Activated CD4-positive, alpha-beta T cell treated with anti-CD3 and anti-CD28 coated beads for 36 hours (primary cell): ENCODE measurements at regions not wholly inside any gene's neighbourhood (a gene's known extent, or its start where the extent isn't known, plus 50 kb on each side); places are given as distances from the start of the nearest gene placed in this dataset.

Source experiments
- ATAC-seq: fragments of 200-7000 bp; cut with Tn5 transposase; one replicate; pipeline ENCODE4 v1.10.0; 2021; ENCODE audit warnings: mild to moderate bottlenecking, moderate library complexity
- CTCF ChIA-PET: fragments of 350-600 bp; sonication (Branson Sonifier 250); formaldehyde crosslinking; loops from one replicate; lab custom pipeline; 2021; ENCODE audit warnings: antibody characterized with exemption; lab: Charles Lee
- POLR2A ChIA-PET: fragments of 350-600 bp; sonication (Branson Sonifier 250); formaldehyde crosslinking; loops from one replicate; lab custom pipeline; 2021; ENCODE audit warnings: antibody characterized with exemption, inconsistent platforms; lab: Charles Lee
- DNase-seq: peaks from one replicate; pipeline ENCODE4 v3.0.0-alpha.2; 2020
- H3K27ac Mint-ChIP-seq: one replicate; pipeline ENCODE4 v1.8.0; 2021; ENCODE audit warnings: mixed read lengths
- H3K27me3 Mint-ChIP-seq: one replicate; pipeline ENCODE4 v1.8.0; 2021; ENCODE audit warnings: mixed read lengths
- H3K36me3 Mint-ChIP-seq: one replicate; pipeline ENCODE4 v1.8.0; 2021; ENCODE audit warnings: low read depth, mixed read lengths
- H3K4me1 Mint-ChIP-seq: one replicate; pipeline ENCODE4 v1.8.0; 2021; ENCODE audit warnings: mixed read lengths
- H3K4me3 Mint-ChIP-seq: one replicate; pipeline ENCODE4 v1.8.0; 2021; ENCODE audit warnings: mild to moderate bottlenecking, moderate library complexity, mixed read lengths
- H3K9me3 Mint-ChIP-seq: one replicate; pipeline ENCODE4 v1.8.0; 2021; ENCODE audit warnings: low read depth, mixed read lengths
- intact Hi-C, 2 experiments: fragments of 100-400 bp; cut with DNase I in 1 of 2; cut with micrococcal nuclease in 1 of 2; formaldehyde crosslinking; loops; one replicate each; pipeline versions ENCODE4 v1.14.2 to v1.15.1; 2022 to 2024; cut with DNase I, micrococcal nuclease

DNA sequence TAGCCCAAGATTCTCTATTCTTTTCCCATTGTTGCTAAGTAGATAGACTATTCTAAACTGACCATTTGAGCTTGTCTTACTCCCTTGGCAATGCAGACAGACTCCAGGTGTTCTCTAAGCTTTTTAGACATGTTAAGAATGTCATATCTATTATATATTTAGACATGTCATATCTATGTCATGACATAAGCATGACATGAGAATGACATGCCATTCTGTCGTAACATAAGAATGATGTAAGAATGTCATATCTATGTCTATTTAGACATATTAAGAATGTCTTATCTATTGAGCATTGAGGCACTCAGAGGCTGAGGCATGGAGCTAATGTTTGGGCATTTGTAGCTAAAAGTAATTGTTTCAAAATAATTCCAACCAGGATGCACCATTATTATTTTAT is 277.3 kb upstream of the ATP2B1 start:
- no peak for DNase-seq
- ChIA-PET CTCF (interaction anchor here (0.8 to 1.6 kb wide), 4 partner anchors 12 to 96 kb away, joined by 3 to 4 read pairs (median 3); no protein-coding TSS in a partner anchor), POLR2A (no interaction called here)
- no peak overlapping the region for H3K4me3 Mint-ChIP-seq
- no peak for ATAC-seq
- intact Hi-C loops, result no loop called here
- H3K9me3 Mint-ChIP-seq, result no peaks in the 10 kb centered on the region
- H3K27ac Mint-ChIP-seq, result no peak overlapping the region
- H3K4me1 Mint-ChIP-seq, result no peaks in the 10 kb centered on the region
- no peaks in the 10 kb centered on the region for H3K36me3 Mint-ChIP-seq
- no peaks in the 10 kb centered on the region for H3K27me3 Mint-ChIP-seq

DNA sequence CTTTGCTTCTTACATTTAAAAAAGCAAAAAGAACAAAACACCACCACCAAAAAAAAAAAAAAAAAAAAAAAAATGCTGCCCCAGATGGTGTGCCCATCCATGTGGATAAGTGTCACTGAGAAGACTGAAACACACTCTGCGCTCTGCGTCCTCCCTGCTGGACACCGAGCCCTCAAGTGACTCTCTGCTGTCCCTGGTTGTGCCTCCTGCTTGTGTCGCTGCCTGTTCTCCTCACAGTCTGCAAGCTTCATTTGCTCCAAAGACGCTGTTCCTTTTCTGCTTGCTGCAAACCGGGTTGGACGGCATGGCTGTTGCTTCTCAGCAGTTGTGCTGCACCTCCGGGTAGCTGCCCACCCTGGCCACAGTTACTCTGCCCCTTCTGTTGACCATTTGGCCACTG is 276.2 kb upstream of the ATP2B1 start:
- ChIA-PET CTCF (interaction anchor here (1.6 kb wide), 1 partner anchor 11 kb away, joined by 3 read pairs; no protein-coding TSS in a partner anchor), POLR2A (no interaction called here)
- Mint-ChIP-seq H3K9me3 (no peaks in the 10 kb centered on the region), H3K36me3 (no peaks in the 10 kb centered on the region), H3K4me3 (no peak overlapping the region), H3K27ac (no peak overlapping the region), H3K4me1 (no peaks in the 10 kb centered on the region), H3K27me3 (no peaks in the 10 kb centered on the region)
- intact Hi-C loops, result no loop called here
- no peak for DNase-seq
- ATAC-seq, result no peak

DNA sequence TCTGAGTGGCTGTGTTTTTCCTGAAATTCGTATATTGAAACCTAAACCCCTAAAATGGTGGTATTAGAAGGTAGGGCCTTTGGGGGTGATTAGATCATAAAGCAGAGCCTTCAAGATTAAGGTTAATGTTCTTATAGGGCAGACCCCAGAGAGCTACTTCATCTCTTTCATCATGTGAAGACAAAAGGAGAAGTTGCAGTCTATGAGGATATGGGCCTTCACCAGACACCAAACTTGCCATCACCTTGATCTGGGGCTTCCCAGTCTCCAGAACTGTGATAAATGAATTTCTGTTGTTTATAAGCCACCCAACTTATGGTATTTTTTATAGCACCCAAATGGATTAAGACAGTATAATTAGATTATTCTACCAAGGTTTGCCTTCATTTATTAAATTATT is 275.0 kb upstream of the ATP2B1 start:
- CTCF ChIA-PET, result no interaction called here
- no peak overlapping the region for H3K27ac Mint-ChIP-seq

DNA sequence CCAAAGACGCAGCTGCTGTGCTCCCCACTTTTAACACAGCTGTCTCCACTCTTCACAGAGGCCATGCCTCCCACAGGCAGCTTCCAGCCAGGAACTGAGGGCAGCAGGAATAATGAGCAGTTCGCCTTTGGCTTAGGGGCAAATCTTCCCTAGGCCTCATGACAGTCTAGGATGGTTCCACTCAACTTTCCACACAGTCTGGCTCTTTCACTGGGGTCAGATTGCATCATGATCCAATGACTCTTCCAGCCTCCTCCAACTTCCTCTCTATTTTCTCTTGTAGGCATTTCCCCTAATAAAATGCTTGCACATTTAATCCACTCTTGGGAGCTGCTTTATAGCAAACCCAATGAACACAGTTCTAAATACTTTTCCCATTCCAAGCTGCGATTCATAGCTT is 271.6 kb upstream of the ATP2B1 start:
- ATAC-seq (no peak), DNase-seq (no peak)
- intact Hi-C loops, result no loop called here
- H3K4me3 Mint-ChIP-seq, result no peak overlapping the region
- H3K36me3 Mint-ChIP-seq, result no peaks in the 10 kb centered on the region
- peaks cover 3% of the 10 kb centered on the region for H3K4me1 Mint-ChIP-seq
- H3K27ac Mint-ChIP-seq, result no peak overlapping the region
- no peaks in the 10 kb centered on the region for H3K9me3 Mint-ChIP-seq
- CTCF ChIA-PET, result no interaction called here
- no peaks in the 10 kb centered on the region for H3K27me3 Mint-ChIP-seq
- POLR2A ChIA-PET, result no interaction called here

More for the DNA sequence above, 275.0 kb upstream of the ATP2B1 start:
- Mint-ChIP-seq H3K9me3 (no peaks in the 10 kb centered on the region), H3K36me3 (no peaks in the 10 kb centered on the region), H3K4me1 (no peaks in the 10 kb centered on the region), H3K4me3 (no peak overlapping the region), H3K27me3 (no peaks in the 10 kb centered on the region)
- no peak for ATAC-seq
- DNase-seq, result no peak
- intact Hi-C loops, result no loop called here
- POLR2A ChIA-PET, result no interaction called here

DNA sequence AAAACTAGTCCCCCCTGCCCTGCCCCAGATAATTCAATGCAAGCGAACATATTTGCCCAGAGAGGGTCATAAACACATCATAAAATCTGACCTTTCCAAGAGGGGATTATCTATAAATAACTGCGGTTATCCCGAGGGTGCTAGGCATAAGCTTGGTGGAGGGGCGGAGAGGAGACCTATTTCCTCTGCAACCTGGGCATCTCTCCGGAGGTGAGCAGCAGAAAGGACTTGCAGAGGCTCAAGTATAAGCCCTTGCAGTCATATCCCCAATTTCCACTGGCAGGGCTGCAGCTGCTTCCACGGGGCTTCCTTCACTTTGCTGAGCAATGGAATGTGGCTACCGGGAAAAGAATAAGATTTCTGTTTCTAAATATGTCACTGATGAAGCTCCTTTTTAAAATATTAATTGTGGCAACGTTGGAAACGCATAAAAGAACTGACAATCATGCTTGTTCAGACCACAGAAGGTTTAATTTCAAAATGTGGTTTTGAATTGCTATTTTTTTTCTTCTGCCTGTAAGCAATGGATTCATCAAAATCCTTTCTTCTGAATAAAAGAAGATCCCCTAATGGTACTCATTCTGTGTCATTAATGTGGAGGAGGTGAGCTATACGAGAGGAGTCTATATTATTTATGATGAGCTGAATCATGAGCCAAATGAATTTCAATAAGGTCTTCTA is 268.9 kb upstream of the ATP2B1 start:
- H3K4me3 Mint-ChIP-seq, result no peak overlapping the region
- DNase-seq (no peak), ATAC-seq (no peak)
- H3K27me3 Mint-ChIP-seq, result no peaks in the 10 kb centered on the region
- no peak overlapping the region for H3K27ac Mint-ChIP-seq
- POLR2A ChIA-PET, result no interaction called here
- CTCF ChIA-PET, result no interaction called here
- H3K9me3 Mint-ChIP-seq, result no peaks in the 10 kb centered on the region
- H3K4me1 Mint-ChIP-seq, result peaks cover 3% of the 10 kb centered on the region
- H3K36me3 Mint-ChIP-seq, result no peaks in the 10 kb centered on the region
- intact Hi-C loops, result no loop called here

DNA sequence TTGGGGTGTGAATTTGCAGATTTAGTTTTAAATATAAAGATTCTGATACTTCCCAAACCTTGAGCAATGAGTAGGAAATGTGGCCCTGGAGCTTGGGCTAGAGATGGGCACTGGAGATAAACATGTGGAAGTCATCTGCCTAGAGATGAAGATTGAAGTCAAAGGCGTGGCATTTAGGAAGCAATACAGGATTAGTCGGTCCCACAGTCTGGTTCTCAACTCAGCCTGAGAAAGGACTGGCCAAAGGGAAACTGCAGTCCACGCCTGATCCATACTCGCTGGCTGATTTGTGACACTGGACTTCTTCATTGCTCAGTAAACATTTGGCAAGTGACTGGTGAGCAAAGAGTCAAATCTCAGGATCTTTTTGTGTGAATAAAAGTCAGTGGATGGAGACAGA is 268.2 kb upstream of the ATP2B1 start:
- no peaks in the 10 kb centered on the region for H3K9me3 Mint-ChIP-seq
- peaks cover 3% of the 10 kb centered on the region for H3K4me1 Mint-ChIP-seq
- DNase-seq, result no peak
- intact Hi-C loops, result no loop called here
- no peaks in the 10 kb centered on the region for H3K27me3 Mint-ChIP-seq
- ChIA-PET CTCF (interaction anchor here (1.1 kb wide), 1 partner anchor 15 kb away, joined by 3 read pairs; no protein-coding TSS in a partner anchor), POLR2A (no interaction called here)
- H3K27ac Mint-ChIP-seq, result no peak overlapping the region
- no peak overlapping the region for H3K4me3 Mint-ChIP-seq
- ATAC-seq, result no peak
- H3K36me3 Mint-ChIP-seq, result no peaks in the 10 kb centered on the region

DNA sequence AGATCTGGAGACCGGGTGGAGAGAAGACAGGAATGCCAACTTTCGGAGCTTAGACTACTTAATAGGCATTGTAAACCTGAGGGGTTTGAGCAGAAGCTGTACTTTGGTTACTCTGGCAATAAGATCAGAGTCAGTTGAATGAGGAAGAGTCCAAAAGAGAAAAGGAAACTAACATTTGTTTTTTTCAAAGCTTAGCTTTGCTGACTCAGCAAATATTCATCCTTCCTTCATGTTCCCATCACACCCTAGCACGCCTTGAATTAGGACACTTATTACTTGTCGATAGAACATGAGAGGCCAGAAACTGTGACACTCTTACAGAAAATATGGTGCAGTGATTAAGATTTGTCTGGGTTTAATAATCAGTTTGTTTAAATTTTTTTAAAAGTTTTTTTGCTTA is 266.9 kb upstream of the ATP2B1 start:
- H3K27ac Mint-ChIP-seq, result no peak overlapping the region
- intact Hi-C loops, result no loop called here
- H3K4me1 Mint-ChIP-seq, result peaks cover 11% of the 10 kb centered on the region
- ChIA-PET POLR2A (no interaction called here), CTCF (interaction anchor here (0.8 kb wide), 1 partner anchor 491 kb away, joined by 3 read pairs; no protein-coding TSS in a partner anchor)
- no peaks in the 10 kb centered on the region for H3K36me3 Mint-ChIP-seq
- no peak overlapping the region for H3K4me3 Mint-ChIP-seq
- no peaks in the 10 kb centered on the region for H3K27me3 Mint-ChIP-seq
- DNase-seq (no peak), ATAC-seq (no peak)
- no peaks in the 10 kb centered on the region for H3K9me3 Mint-ChIP-seq

DNA sequence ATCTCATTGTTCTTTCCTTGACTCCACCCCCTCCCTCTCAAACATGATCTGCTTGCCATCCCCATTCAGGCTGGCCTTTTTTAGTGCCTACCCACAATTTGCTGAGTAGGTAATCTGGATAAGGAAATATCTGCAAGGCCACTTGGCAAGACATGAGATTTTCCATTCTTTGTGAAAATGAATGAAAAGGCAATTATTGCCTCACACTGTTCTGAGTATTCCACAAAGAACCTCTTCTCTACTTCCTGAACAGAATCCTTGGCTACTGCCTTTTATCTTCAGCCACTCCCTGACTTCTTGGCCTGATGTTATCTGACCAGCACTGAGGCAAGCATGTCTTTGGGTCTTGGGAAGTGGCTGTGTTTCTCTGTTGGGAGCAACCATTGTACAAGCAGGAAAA is 263.2 kb upstream of the ATP2B1 start:
- CTCF ChIA-PET, result no interaction called here
- no peaks in the 10 kb centered on the region for H3K36me3 Mint-ChIP-seq
- no peaks in the 10 kb centered on the region for H3K9me3 Mint-ChIP-seq
- no peak overlapping the region for H3K27ac Mint-ChIP-seq
- no peak overlapping the region for H3K4me3 Mint-ChIP-seq
- DNase-seq (no peak), ATAC-seq (no peak)
- intact Hi-C loops, result no loop called here
- POLR2A ChIA-PET, result no interaction called here
- H3K4me1 Mint-ChIP-seq, result peaks cover 11% of the 10 kb centered on the region
- no peaks in the 10 kb centered on the region for H3K27me3 Mint-ChIP-seq

DNA sequence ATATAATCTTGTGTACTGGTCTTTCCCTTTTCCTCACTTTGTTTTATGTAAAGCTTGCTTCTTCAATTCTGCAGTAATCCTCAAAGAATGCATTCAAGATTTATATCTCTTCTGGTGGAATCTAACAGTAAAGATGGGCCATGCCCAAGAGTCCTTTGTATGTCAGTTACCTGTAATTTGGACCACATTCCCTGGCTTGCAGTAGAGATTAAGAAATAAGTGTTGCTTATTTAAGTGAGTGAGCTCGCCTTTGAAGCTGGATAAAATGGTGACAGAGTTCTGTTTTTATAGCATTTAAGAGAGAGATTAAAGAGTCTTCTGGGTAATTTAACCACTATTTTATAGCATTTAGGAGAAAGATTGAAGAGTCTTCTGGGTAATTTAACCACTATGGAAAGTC is 262.1 kb upstream of the ATP2B1 start:
- H3K4me3 Mint-ChIP-seq, result no peak overlapping the region
- H3K27ac Mint-ChIP-seq, result no peak overlapping the region
- H3K27me3 Mint-ChIP-seq, result no peaks in the 10 kb centered on the region
- ChIA-PET CTCF (no interaction called here), POLR2A (interaction anchor here (0.9 kb wide), 1 partner anchor 11 kb away, joined by 3 read pairs; no protein-coding TSS in a partner anchor)
- ATAC-seq (no peak), DNase-seq (no peak)
- H3K9me3 Mint-ChIP-seq, result no peaks in the 10 kb centered on the region
- no peaks in the 10 kb centered on the region for H3K36me3 Mint-ChIP-seq
- peaks cover 11% of the 10 kb centered on the region for H3K4me1 Mint-ChIP-seq
- intact Hi-C loops, result no loop called here

DNA sequence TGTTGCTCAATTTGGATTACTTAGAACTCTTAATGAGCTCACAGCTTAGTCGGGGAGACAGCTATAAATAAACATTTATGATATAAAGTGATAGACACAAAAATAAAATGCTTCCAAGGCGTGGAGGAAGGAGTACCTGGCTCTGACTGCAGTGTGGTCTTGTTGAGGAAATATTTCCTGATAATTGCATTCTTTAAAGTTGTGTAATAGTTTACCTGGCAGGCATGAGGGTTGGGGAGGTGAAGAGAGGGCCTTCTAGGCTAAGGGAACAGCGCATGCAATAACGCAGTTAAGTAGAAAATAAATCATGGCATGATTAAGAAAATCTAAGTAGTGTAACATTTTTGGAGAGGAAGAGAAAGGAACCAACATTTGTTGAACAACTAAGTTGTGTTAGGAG is 260.5 kb upstream of the ATP2B1 start:
- DNase-seq (no peak), ATAC-seq (no peak)
- Mint-ChIP-seq H3K4me3 (no peak overlapping the region), H3K27me3 (no peaks in the 10 kb centered on the region), H3K36me3 (no peaks in the 10 kb centered on the region), H3K27ac (no peak overlapping the region), H3K9me3 (no peaks in the 10 kb centered on the region), H3K4me1 (peaks cover 9% of the 10 kb centered on the region)
- intact Hi-C loops, result no loop called here
- ChIA-PET CTCF (no interaction called here), POLR2A (no interaction called here)

DNA sequence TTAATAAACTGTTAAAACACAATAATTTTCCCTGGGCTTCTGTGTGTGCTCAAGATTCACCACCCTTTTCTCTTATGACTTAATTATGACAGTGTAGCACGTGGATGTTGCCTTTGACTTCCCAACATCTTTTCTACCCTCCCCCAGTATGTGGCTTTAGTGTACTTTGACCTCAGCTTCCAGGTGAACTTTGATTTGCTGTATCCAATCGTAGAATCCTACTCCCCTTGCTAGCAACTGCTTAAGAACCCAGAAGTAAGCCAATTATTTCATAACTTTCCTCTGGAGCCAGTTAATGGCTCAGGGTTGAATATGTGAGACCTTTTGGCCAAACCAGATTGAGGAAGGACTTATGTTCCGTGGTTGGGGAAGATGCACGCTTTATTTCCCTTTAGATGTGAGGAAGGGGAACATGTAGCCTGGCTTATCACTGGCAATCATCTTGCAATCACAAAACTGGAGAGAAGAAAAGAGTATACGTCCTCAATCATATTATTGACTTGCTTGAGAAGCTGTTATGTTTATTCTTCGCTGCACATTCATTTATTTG is 259.6 kb upstream of the ATP2B1 start:
- ChIA-PET POLR2A (no interaction called here), CTCF (no interaction called here)
- no peak overlapping the region for H3K4me3 Mint-ChIP-seq
- no peak overlapping the region for H3K27ac Mint-ChIP-seq
- H3K4me1 Mint-ChIP-seq, result peaks cover 9% of the 10 kb centered on the region
- H3K9me3 Mint-ChIP-seq, result no peaks in the 10 kb centered on the region
- intact Hi-C loops, result no loop called here
- H3K27me3 Mint-ChIP-seq, result no peaks in the 10 kb centered on the region
- H3K36me3 Mint-ChIP-seq, result no peaks in the 10 kb centered on the region
- no peak for DNase-seq
- ATAC-seq, result no peak

DNA sequence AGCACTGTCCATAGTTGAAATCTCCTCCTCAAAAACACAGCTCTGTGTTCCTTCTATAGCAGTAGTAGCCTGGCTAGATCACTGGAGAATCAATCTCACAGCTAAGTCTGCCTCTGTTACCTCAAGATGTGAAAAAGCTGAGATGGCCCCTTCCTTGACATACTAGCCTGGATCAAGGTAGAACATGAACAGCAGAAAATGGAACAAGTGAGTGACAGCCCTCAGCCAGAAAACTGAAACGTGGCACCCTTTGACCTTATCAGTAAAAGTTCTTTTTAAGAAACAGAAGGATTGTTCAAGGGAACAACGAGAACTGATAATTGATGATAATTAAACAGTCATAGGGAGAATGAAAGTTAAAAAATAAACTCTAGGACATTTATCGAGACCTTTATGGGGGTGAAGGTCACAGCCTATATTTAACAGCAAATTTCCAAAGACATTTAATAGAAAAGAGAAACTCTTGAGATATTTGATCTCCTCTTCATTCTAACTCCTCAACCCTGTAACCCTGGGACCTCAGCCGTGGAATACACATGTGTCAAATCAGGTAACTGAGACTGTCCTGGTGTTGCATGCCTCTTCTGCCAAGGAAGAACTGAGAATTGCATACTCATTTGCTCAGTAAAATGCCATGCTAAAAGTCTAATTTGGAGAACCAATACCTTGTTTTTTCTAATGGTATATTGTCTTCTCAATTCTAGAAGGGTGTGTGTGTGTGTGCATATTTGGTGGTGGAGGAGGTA is 258.0 kb upstream of the ATP2B1 start:
- intact Hi-C loops, result no loop called here
- no peak overlapping the region for H3K4me3 Mint-ChIP-seq
- ChIA-PET POLR2A (no interaction called here), CTCF (no interaction called here)
- no peaks in the 10 kb centered on the region for H3K27me3 Mint-ChIP-seq
- no peak overlapping the region for H3K27ac Mint-ChIP-seq
- H3K9me3 Mint-ChIP-seq, result no peaks in the 10 kb centered on the region
- ATAC-seq, result no peak
- H3K4me1 Mint-ChIP-seq, result peaks cover 8% of the 10 kb centered on the region
- DNase-seq, result no peak
- H3K36me3 Mint-ChIP-seq, result no peaks in the 10 kb centered on the region
